ENCODE measurements at regions not wholly inside any gene's neighbourhood (a gene's known extent, or its start where the extent isn't known, plus 50 kb on each side); places are given as distances from the start of the nearest gene placed in this dataset.

DNA sequence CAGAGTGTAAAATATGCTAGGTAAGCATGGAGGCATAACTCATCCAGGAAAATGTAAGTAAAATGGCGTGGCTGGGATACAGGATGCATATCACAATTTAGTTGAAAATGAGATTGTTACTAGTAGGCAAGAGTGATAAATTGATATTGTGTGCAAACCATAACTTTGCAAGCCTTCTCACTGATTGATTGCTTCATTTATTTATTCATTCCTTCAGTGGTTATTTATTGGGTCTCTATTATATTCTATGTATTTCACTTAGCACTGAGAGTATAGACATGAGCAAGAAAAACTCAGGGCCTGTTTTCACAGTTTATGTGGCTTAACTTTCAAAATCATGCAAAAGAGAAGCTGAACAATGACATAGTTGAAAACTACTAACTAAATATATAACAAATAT lies 241.0 kb upstream of the EYS start:
- Histone ChIP-seq H3K9me3 (ENCODE audit: control insufficient read depth in 1 of 2, insufficient read depth in 1 of 2, low read length in 2 of 2) (peaks cover 0 to 3% of the 10 kb centered on the region in 2 experiments), H3K36me3 (ENCODE audit: insufficient read depth, low read length) (no peaks in the 10 kb centered on the region), H3K4me3 (ENCODE audit: low read length) (no peak overlapping the region), H3K4me1 (ENCODE audit: insufficient read depth, low read length) (no peaks in the 10 kb centered on the region), H3K27ac (ENCODE audit: low read depth in 1 of 2, low read length in 2 of 2) (no peak overlapping the region), H3K27me3 (ENCODE audit: control insufficient read depth in 1 of 2, insufficient read depth in 2 of 2, low read length in 2 of 2) (no peaks in the 10 kb centered on the region)
- no peak for DNase-seq
- Mint-ChIP-seq H3K4me3 (no peak overlapping the region), H3K4me1 (ENCODE audit: low read depth) (no peaks in the 10 kb centered on the region), H3K27ac (no peak overlapping the region), H3K36me3 (ENCODE audit: low read depth) (no peaks in the 10 kb centered on the region), H3K27me3 (no peaks in the 10 kb centered on the region), H3K9me3 (peaks cover 5% of the 10 kb centered on the region)
- no peak for ATAC-seq (ENCODE audit: poor library complexity)
- TF ChIP-seq, protein P1, sequence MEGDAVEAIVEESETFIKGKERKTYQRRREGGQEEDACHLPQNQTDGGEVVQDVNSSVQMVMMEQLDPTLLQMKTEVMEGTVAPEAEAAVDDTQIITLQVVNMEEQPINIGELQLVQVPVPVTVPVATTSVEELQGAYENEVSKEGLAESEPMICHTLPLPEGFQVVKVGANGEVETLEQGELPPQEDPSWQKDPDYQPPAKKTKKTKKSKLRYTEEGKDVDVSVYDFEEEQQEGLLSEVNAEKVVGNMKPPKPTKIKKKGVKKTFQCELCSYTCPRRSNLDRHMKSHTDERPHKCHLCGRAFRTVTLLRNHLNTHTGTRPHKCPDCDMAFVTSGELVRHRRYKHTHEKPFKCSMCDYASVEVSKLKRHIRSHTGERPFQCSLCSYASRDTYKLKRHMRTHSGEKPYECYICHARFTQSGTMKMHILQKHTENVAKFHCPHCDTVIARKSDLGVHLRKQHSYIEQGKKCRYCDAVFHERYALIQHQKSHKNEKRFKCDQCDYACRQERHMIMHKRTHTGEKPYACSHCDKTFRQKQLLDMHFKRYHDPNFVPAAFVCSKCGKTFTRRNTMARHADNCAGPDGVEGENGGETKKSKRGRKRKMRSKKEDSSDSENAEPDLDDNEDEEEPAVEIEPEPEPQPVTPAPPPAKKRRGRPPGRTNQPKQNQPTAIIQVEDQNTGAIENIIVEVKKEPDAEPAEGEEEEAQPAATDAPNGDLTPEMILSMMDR (IDR thresholded peaks at IDR 0.05), result no peak
- intact Hi-C loops (cut with DNase I, micrococcal nuclease), result no loop called here
- CTCF ChIA-PET, result no interaction called here
- POLR2A ChIA-PET, result no interaction called here

DNA sequence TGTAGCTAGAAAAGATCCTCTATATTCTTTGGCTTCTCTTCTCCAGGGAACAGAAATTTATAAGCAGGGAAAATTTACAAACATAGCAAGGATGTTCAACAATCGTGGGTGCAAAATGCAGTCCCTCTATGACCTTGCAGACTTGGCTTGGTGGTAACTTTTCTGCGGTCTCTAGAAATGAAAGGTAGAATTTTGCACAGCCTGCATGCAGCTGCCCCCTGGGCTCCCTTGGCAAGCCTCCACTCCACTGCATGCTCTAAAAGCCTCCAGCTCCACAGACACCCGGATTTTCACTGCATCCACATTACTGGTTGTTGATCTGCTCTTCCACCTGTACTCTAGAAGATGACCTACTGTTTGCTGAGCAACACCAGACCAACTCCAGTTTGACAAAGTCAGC lies 236.5 kb upstream of the EYS start:
- intact Hi-C loops (cut with DNase I, micrococcal nuclease), result no loop called here
- ATAC-seq (ENCODE audit: poor library complexity) (no peak), DNase-seq (no peak)
- H3K4me3 Mint-ChIP-seq, result no peak overlapping the region
- no peak overlapping the region for H3K27ac ChIP-seq (ENCODE audit: low read depth in 1 of 2, low read length in 2 of 2)
- no peaks in the 10 kb centered on the region for H3K27me3 ChIP-seq (ENCODE audit: control insufficient read depth in 1 of 2, insufficient read depth in 2 of 2, low read length in 2 of 2)
- no peak overlapping the region for H3K27ac Mint-ChIP-seq
- H3K4me3 ChIP-seq (ENCODE audit: low read length), result no peak overlapping the region
- H3K4me1 ChIP-seq (ENCODE audit: insufficient read depth, low read length), result no peaks in the 10 kb centered on the region
- H3K36me3 ChIP-seq (ENCODE audit: insufficient read depth, low read length), result no peaks in the 10 kb centered on the region
- CTCF ChIA-PET, result no interaction called here
- peaks cover 5% of the 10 kb centered on the region for H3K9me3 Mint-ChIP-seq
- POLR2A ChIA-PET, result no interaction called here
- H3K36me3 Mint-ChIP-seq (ENCODE audit: low read depth), result no peaks in the 10 kb centered on the region
- H3K9me3 ChIP-seq (ENCODE audit: control insufficient read depth in 1 of 2, insufficient read depth in 1 of 2, low read length in 2 of 2), result peaks cover 0 to 3% of the 10 kb centered on the region in 2 experiments
- H3K27me3 Mint-ChIP-seq, result no peaks in the 10 kb centered on the region
- TF ChIP-seq, protein P1 (IDR thresholded peaks at IDR 0.05), result no peak
- no peaks in the 10 kb centered on the region for H3K4me1 Mint-ChIP-seq (ENCODE audit: low read depth)

DNA sequence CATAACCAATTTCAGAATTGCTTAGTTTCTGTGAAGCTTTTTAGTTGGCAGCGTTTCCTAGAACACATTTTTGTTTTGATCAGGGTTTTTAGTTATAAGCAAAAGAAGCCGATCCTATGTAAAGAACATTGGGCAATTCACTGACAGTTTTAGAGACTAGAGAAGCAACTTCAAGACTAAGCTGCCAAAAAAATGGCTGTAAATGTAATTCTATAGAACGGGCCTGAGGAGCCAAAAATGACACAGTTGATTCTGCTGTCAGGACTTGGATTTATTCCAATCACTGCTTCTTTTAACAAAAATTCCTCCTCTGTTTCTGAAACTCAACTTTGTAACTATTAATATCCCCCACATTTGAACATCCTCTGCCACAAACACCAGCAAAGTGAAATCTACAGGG lies 236.0 kb upstream of the EYS start:
- intact Hi-C loops (cut with DNase I, micrococcal nuclease), result no loop called here
- ATAC-seq (ENCODE audit: poor library complexity), result no peak
- H3K4me1 Mint-ChIP-seq (ENCODE audit: low read depth), result no peaks in the 10 kb centered on the region

More for the DNA sequence above, 236.0 kb upstream of the EYS start:
- no peaks in the 10 kb centered on the region for H3K4me1 ChIP-seq (ENCODE audit: insufficient read depth, low read length)
- peaks cover 0 to 3% of the 10 kb centered on the region in 2 experiments for H3K9me3 ChIP-seq (ENCODE audit: control insufficient read depth in 1 of 2, insufficient read depth in 1 of 2, low read length in 2 of 2)
- no peaks in the 10 kb centered on the region for H3K27me3 ChIP-seq (ENCODE audit: control insufficient read depth in 1 of 2, insufficient read depth in 2 of 2, low read length in 2 of 2)
- TF ChIP-seq, protein P1 (IDR thresholded peaks at IDR 0.05), result no peak
- no peaks in the 10 kb centered on the region for H3K27me3 Mint-ChIP-seq
- H3K36me3 ChIP-seq (ENCODE audit: insufficient read depth, low read length), result no peaks in the 10 kb centered on the region
- no peak overlapping the region for H3K27ac Mint-ChIP-seq
- no peak for DNase-seq
- ChIA-PET POLR2A (no interaction called here), CTCF (no interaction called here)
- no peaks in the 10 kb centered on the region for H3K36me3 Mint-ChIP-seq (ENCODE audit: low read depth)
- H3K9me3 Mint-ChIP-seq, result peaks cover 8% of the 10 kb centered on the region
- no peak overlapping the region for H3K4me3 ChIP-seq (ENCODE audit: low read length)
- H3K4me3 Mint-ChIP-seq, result no peak overlapping the region
- no peak overlapping the region for H3K27ac ChIP-seq (ENCODE audit: low read depth in 1 of 2, low read length in 2 of 2)
